GM12878 (cell line): ENCODE measurements at regions not wholly inside any gene's neighbourhood (a gene's known extent, or its start where the extent isn't known, plus 50 kb on each side); places are given as distances from the start of the nearest gene placed in this dataset.

Experiments
- CTCF ChIP-seq, 3 experiments: IDR thresholded peaks in 2 of 3; conservative IDR thresholded peaks in 1 of 3; 2 replicates each; pipeline ENCODE4 v1.5.1; 2011; ENCODE audit warnings: low read depth in 3 of 3, low read length in 3 of 3, mild to moderate bottlenecking in 3 of 3, control low read depth in 2 of 3, moderate library complexity in 2 of 3, inconsistent platforms in 1 of 3, mixed read lengths in 1 of 3; ENCODE audit not compliant: control insufficient read depth in 2 of 3, insufficient read depth in 1 of 3; ENCODE audit errors: extremely low read depth in 1 of 3
- POLR2A ChIP-seq: IDR thresholded peaks from 2 replicates; pipeline ENCODE4 v1.6.1; 2011; ENCODE audit warnings: low read depth, mild to moderate bottlenecking, low read length
- ZNF24 ChIP-seq: fragments of 450-650 bp; IDR thresholded peaks from 2 replicates; pipeline ENCODE4 v1.6.1; 2017; ENCODE audit warnings: antibody characterized with exemption, mild to moderate bottlenecking

- TF ChIP-seq ZNF24 (no peak), CTCF (IDR thresholded peaks at IDR 0.05 in 2 of 3, conservative IDR thresholded peaks at IDR 0.05 in 1 of 3; ENCODE audit: control insufficient read depth in 2 of 3, extremely low read depth in 1 of 3, insufficient read depth in 1 of 3, low read depth in 3 of 3, low read length in 3 of 3) (no peak), POLR2A (no peak)
Measured at GRCh38 chr6:133085471-133085870, 155.7 kb upstream of the EYA4 start.
